Endothelial cell of umbilical vein (primary cell): ENCODE measurements at regions not wholly inside any gene's neighbourhood (a gene's known extent, or its start where the extent isn't known, plus 50 kb on each side); places are given as distances from the start of the nearest gene placed in this dataset.

Experiments
- BruUV-seq: library from RNA; stranded (reverse); fragments of 400-500 nt; replicated peaks from 2 replicates; lab custom pipeline; 2021; lab: Mats Ljungman, UMichigan
- CTCF ChIA-PET: fragments of 300-600, 350-600 bp; sonication (Branson Sonifier 250); formaldehyde crosslinking; loops from one replicate; lab custom pipeline; 2021; ENCODE audit warnings: antibody characterized with exemption, inconsistent platforms; lab: Charles Lee
- POLR2A ChIA-PET: fragments of 300-600, 350-600 bp; sonication (Branson Sonifier 250); formaldehyde crosslinking; loops from one replicate; lab custom pipeline; 2021; ENCODE audit warnings: antibody characterized with exemption, inconsistent platforms; lab: Charles Lee
- DNase-seq: peaks from one replicate; pipeline ENCODE4 v3.0.0-alpha.2; 2011; ENCODE audit warnings: low read depth, low spot score
- FAIRE-seq: peaks from 2 replicates; lab custom pipeline; 2011; peaks lifted over from hg19 to GRCh38; lab: Jason Lieb, UNC
- H2AFZ ChIP-seq: 2 replicates; pipeline ENCODE4 v1.6.0; 2012; ENCODE audit warnings: low read depth, low read length, control low read depth, inconsistent platforms
- H3K27ac ChIP-seq: 2 replicates; pipeline ENCODE4 v1.5.1; 2011; ENCODE audit warnings: low read depth, mild to moderate bottlenecking, control low read depth, low read length, moderate library complexity; ENCODE audit not compliant: insufficient read depth
- H3K27me3 ChIP-seq, 2 experiments: 2 replicates each; pipeline versions ENCODE4 v1.6.0 to v1.6.1; 2011; ENCODE audit warnings: low read length in 2 of 2, mixed read lengths in 1 of 2; ENCODE audit not compliant: control insufficient read depth in 2 of 2, insufficient read depth in 2 of 2
- H3K36me3 ChIP-seq, 2 experiments: 2 replicates in 1 of 2; 3 replicates in 1 of 2; pipeline ENCODE4 v1.5.1; 2011; ENCODE audit warnings: low read length in 2 of 2, mild to moderate bottlenecking in 1 of 2, moderate library complexity in 1 of 2; ENCODE audit not compliant: control insufficient read depth in 2 of 2, insufficient read depth in 2 of 2; ENCODE audit errors: extremely low read depth in 1 of 2
- H3K4me1 ChIP-seq: 3 replicates; pipeline ENCODE4 v1.5.1; 2011; ENCODE audit warnings: mild to moderate bottlenecking, low read length; ENCODE audit not compliant: control insufficient read depth, insufficient read depth; ENCODE audit errors: extremely low read depth
- H3K4me2 ChIP-seq: 2 replicates; pipeline ENCODE4 v1.6.1; 2011; ENCODE audit warnings: low read length, control low read depth, mixed read lengths; ENCODE audit not compliant: insufficient read depth
- H3K4me3 ChIP-seq, 3 experiments: fragments of 200-600 bp in 1 of 3; sonication (generic), shearing (Covaris generic) in 1 of 3; replicated peaks in 1 of 3; 2 replicates each; pipeline ENCODE4 v1.5.1; 2011 to 2016; ENCODE audit warnings: control low read depth in 3 of 3, low read length in 3 of 3, mild to moderate bottlenecking in 2 of 3, inconsistent platforms in 1 of 3, low read depth in 1 of 3, moderate library complexity in 1 of 3; ENCODE audit not compliant: insufficient read depth in 1 of 3
- H3K79me2 ChIP-seq: 2 replicates; pipeline ENCODE4 v1.6.0; 2012; ENCODE audit warnings: low read length, inconsistent platforms; ENCODE audit not compliant: control insufficient read depth, insufficient read depth
- H3K9ac ChIP-seq: replicated peaks from 2 replicates; pipeline ENCODE3; 2011; ENCODE audit warnings: low read length, control low read depth; ENCODE audit not compliant: insufficient read depth; ENCODE audit errors: extremely low read depth
- H3K9me1 ChIP-seq: replicated peaks from 3 replicates; pipeline ENCODE4 v1.6.0; 2011; ENCODE audit warnings: mild to moderate bottlenecking, low read length; ENCODE audit not compliant: control insufficient read depth, insufficient read depth; ENCODE audit errors: extremely low read depth
- H3K9me3 ChIP-seq: replicated peaks from 2 replicates; pipeline ENCODE4 v1.5.1; 2012; ENCODE audit warnings: low read length, inconsistent platforms; ENCODE audit not compliant: control insufficient read depth, insufficient read depth
- H4K20me1 ChIP-seq: replicated peaks from 2 replicates; pipeline ENCODE3; 2011; ENCODE audit warnings: mild to moderate bottlenecking, low read length; ENCODE audit not compliant: control insufficient read depth, insufficient read depth; ENCODE audit errors: extremely low read depth
- CTCF ChIP-seq, 2 donors: IDR thresholded peaks; 1 replicate in 1 of 2; 2 replicates in 1 of 2; pipeline ENCODE4 v1.5.1; 2011; ENCODE audit warnings: low read length in 2 of 2, mild to moderate bottlenecking in 2 of 2, moderate library complexity in 2 of 2, control low read depth in 1 of 2, inconsistent platforms in 1 of 2, low read depth in 1 of 2; ENCODE audit not compliant: insufficient read depth in 1 of 2; ENCODE audit errors: extremely low read depth in 1 of 2
- EZH2 ChIP-seq: IDR thresholded peaks from 2 replicates; pipeline ENCODE4 v1.6.1; 2012; ENCODE audit warnings: borderline replicate concordance, low read depth, mild to moderate bottlenecking, moderate library complexity, low read length, inconsistent platforms; ENCODE audit not compliant: severe bottlenecking
- FOS ChIP-seq: IDR thresholded peaks from 2 replicates; pipeline ENCODE4 v1.6.1; 2011; ENCODE audit warnings: mild to moderate bottlenecking, low read length, moderate library complexity, borderline replicate concordance; ENCODE audit not compliant: insufficient read depth
- GATA2 ChIP-seq: IDR thresholded peaks from 2 replicates; pipeline ENCODE4 v1.7.0; 2011; ENCODE audit warnings: low read depth, mild to moderate bottlenecking, moderate library complexity, mixed read lengths, low read length; ENCODE audit not compliant: insufficient read length, insufficient read depth
- JUN ChIP-seq: IDR thresholded peaks from 2 replicates; pipeline ENCODE4 v1.6.1; 2011; ENCODE audit warnings: borderline replicate concordance, low read depth; ENCODE audit not compliant: insufficient read length, insufficient read depth
- MAX ChIP-seq: IDR thresholded peaks from 2 replicates; pipeline ENCODE4 v1.6.1; 2011; ENCODE audit not compliant: insufficient read depth, insufficient read length
- MYC ChIP-seq: IDR thresholded peaks from one replicate; pipeline ENCODE4 v1.6.1; 2011; ENCODE audit warnings: mild to moderate bottlenecking, low read depth, low read length
- POLR2A ChIP-seq: IDR thresholded peaks from 2 replicates; pipeline ENCODE4 v1.6.1; 2012; ENCODE audit warnings: low read depth, mild to moderate bottlenecking, control low read depth, low read length
- POLR2AphosphoS5 ChIP-seq: IDR thresholded peaks from 2 replicates; pipeline ENCODE4 v1.6.1; 2012; ENCODE audit warnings: low read depth, mild to moderate bottlenecking, control low read depth, low read length, moderate library complexity; ENCODE audit not compliant: insufficient read depth
- dilution Hi-C: fragments of 300-500 bp; cut with MboI; formaldehyde crosslinking; loops from one replicate; pipeline ENCODE4 v1.15.0; 2019; ENCODE audit warnings: low sequenced_read_pairs; ENCODE audit not compliant: extremely low pct_ligation_motif_present
- intact Hi-C: fragments of 100-400 bp; cut with micrococcal nuclease; formaldehyde crosslinking; loops from one replicate; pipeline ENCODE4 v1.10.0; 2022

- BruUV-seq = no TSS peak
- intact Hi-C loops = loop anchor here (10.0 kb wide), 1 partner anchor 228 kb away; no protein-coding TSS in a partner anchor
- H3K9me1 ChIP-seq = no peaks in the 10 kb centered on the region
- H4K20me1 ChIP-seq = no peaks in the 10 kb centered on the region
- FAIRE-seq (no peak), DNase-seq (no peak)
- H3K9ac ChIP-seq = no peak overlapping the region
- TF ChIP-seq MYC (no peak), MAX (no peak)
- no peaks in the 10 kb centered on the region for H3K9me3 ChIP-seq
- H3K36me3 ChIP-seq = no peaks in the 10 kb centered on the region
- H3K4me3 ChIP-seq = no peak overlapping the region
- no peak overlapping the region for H3K4me2 ChIP-seq
- no peaks in the 10 kb centered on the region for H3K4me1 ChIP-seq
- CTCF ChIA-PET = interaction anchor here (1.8 to 3.8 kb wide), 2 partner anchors 78 to 81 kb away, joined by 5 to 33 read pairs; no protein-coding TSS in a partner anchor
- no peak overlapping the region for H2AFZ ChIP-seq
- H3K27me3 ChIP-seq = peaks cover 0 to 3% of the 10 kb centered on the region in 2 experiments
- dilution Hi-C loops = no loop called here
- H3K27ac ChIP-seq = no peak overlapping the region
- POLR2A ChIA-PET = no interaction called here
- no peaks in the 10 kb centered on the region for H3K79me2 ChIP-seq
These were observed 160.1 kb upstream of the ZC3H12C start for GRCh38 chr11:109933126-109933525.

GRCh38 chr11:109934151-109934550, 159.0 kb upstream of the ZC3H12C start:
- no peak overlapping the region for H3K4me2 ChIP-seq
- no peaks in the 10 kb centered on the region for H3K27me3 ChIP-seq
- H4K20me1 ChIP-seq = no peaks in the 10 kb centered on the region
- BruUV-seq = no TSS peak
- H3K4me3 ChIP-seq = no peak overlapping the region
- FAIRE-seq (no peak), DNase-seq (no peak)
- no peaks in the 10 kb centered on the region for H3K9me3 ChIP-seq
- no peaks in the 10 kb centered on the region for H3K36me3 ChIP-seq
- dilution Hi-C loops = no loop called here
- TF ChIP-seq MAX (no peak), FOS (no peak), POLR2AphosphoS5 (no peak), JUN (no peak), CTCF (IDR thresholded peaks at IDR 0.05; ENCODE audit: extremely low read depth in 1 of 2, insufficient read depth in 1 of 2, low read depth in 1 of 2, low read length in 2 of 2) (no peak), POLR2A (no peak), EZH2 (no peak), GATA2 (no peak), MYC (no peak)
- no peaks in the 10 kb centered on the region for H3K9me1 ChIP-seq
- ChIA-PET CTCF (interaction anchor here (1.3 to 3.8 kb wide), 3 partner anchors 27 to 82 kb away, joined by 3 to 37 read pairs (median 33); no protein-coding TSS in a partner anchor), POLR2A (no interaction called here)
- H2AFZ ChIP-seq = no peak overlapping the region
- H3K27ac ChIP-seq = no peak overlapping the region
- intact Hi-C loops = loop anchor here (10.0 kb wide), 1 partner anchor 229 kb away; no protein-coding TSS in a partner anchor
- H3K79me2 ChIP-seq = no peaks in the 10 kb centered on the region
- H3K9ac ChIP-seq = no peak overlapping the region
- H3K4me1 ChIP-seq = no peaks in the 10 kb centered on the region
